ENCODE measurements at regions not wholly inside any gene's neighbourhood (a gene's known extent, or its start where the extent isn't known, plus 50 kb on each side); places are given as distances from the start of the nearest gene placed in this dataset.

GRCh38 chr2:129681788-129682187 is 297.7 kb upstream of the RAB6C start:
- Histone ChIP-seq H3K9me2 (replicated peaks; ENCODE audit: insufficient read depth, low read length) (no peaks in the 10 kb centered on the region), H3K27ac (ENCODE audit: low read depth, low read length) (no peak overlapping the region), H3K79me2 (ENCODE audit: insufficient read depth, low read length) (no peaks in the 10 kb centered on the region), H3K27me3 (ENCODE audit: low read length) (0 out of 2 replicates have a peak, but pooled peaks cover 4% of the 10 kb centered on the region), H3K9me3 (ENCODE audit: insufficient read depth, low read length) (no peaks in the 10 kb centered on the region), H3K36me3 (ENCODE audit: low read length) (no peaks in the 10 kb centered on the region), H3K4me2 (ENCODE audit: low read depth, low read length, poor library complexity, severe bottlenecking) (no peak overlapping the region), H2AFZ (ENCODE audit: low read depth, low read length, severe bottlenecking) (no peak overlapping the region), H3K9ac (ENCODE audit: low read length) (no peak overlapping the region), H4K20me1 (ENCODE audit: low read depth, low read length) (no peaks in the 10 kb centered on the region), H3F3A (ENCODE audit: insufficient read depth) (no peaks in the 10 kb centered on the region), H3K4me3 (ENCODE audit: insufficient read depth, low read length, poor library complexity, severe bottlenecking) (no peak overlapping the region)
- TF ChIP-seq CTCF (IDR thresholded peaks at IDR 0.05; ENCODE audit: insufficient read depth, low read length, poor library complexity, severe bottlenecking) (no peak), EZH2phosphoT487 (conservative IDR thresholded peaks at IDR 0.05; ENCODE audit: low read length) (no peak)

GRCh38 chr2:129689653-129690448 is 289.6 kb upstream of the RAB6C start:
- no peaks in the 10 kb centered on the region for H3F3A ChIP-seq (ENCODE audit: insufficient read depth)
- no peaks in the 10 kb centered on the region for H3K27me3 ChIP-seq (ENCODE audit: low read length)
- no peak overlapping the region for H3K27ac ChIP-seq (ENCODE audit: low read depth, low read length)
- no peaks in the 10 kb centered on the region for H3K9me3 ChIP-seq (ENCODE audit: insufficient read depth, low read length)
- TF ChIP-seq CTCF (IDR thresholded peaks at IDR 0.05; ENCODE audit: insufficient read depth, low read length, poor library complexity, severe bottlenecking) (no peak), EZH2phosphoT487 (conservative IDR thresholded peaks at IDR 0.05; ENCODE audit: low read length) (no peak)
- H3K79me2 ChIP-seq (ENCODE audit: insufficient read depth, low read length), result no peaks in the 10 kb centered on the region
- H4K20me1 ChIP-seq (ENCODE audit: low read depth, low read length), result no peaks in the 10 kb centered on the region
- no peaks in the 10 kb centered on the region for H3K9me2 ChIP-seq (replicated peaks; ENCODE audit: insufficient read depth, low read length)
- no peak overlapping the region for H3K9ac ChIP-seq (ENCODE audit: low read length)
- no peak overlapping the region for H2AFZ ChIP-seq (ENCODE audit: low read depth, low read length, severe bottlenecking)
- no peak overlapping the region for H3K4me2 ChIP-seq (ENCODE audit: low read depth, low read length, poor library complexity, severe bottlenecking)
- H3K4me3 ChIP-seq (ENCODE audit: insufficient read depth, low read length, poor library complexity, severe bottlenecking), result no peak overlapping the region
- H3K36me3 ChIP-seq (ENCODE audit: low read length), result no peaks in the 10 kb centered on the region

- Histone ChIP-seq H4K20me1 (ENCODE audit: low read depth, low read length) (no peaks in the 10 kb centered on the region), H3K9me3 (ENCODE audit: insufficient read depth, low read length) (no peaks in the 10 kb centered on the region), H3K4me3 (ENCODE audit: insufficient read depth, low read length, poor library complexity, severe bottlenecking) (no peak overlapping the region), H3K27ac (ENCODE audit: low read depth, low read length) (no peak overlapping the region), H3F3A (ENCODE audit: insufficient read depth) (no peaks in the 10 kb centered on the region), H3K9me2 (replicated peaks; ENCODE audit: insufficient read depth, low read length) (no peaks in the 10 kb centered on the region), H3K79me2 (ENCODE audit: insufficient read depth, low read length) (no peaks in the 10 kb centered on the region), H3K36me3 (ENCODE audit: low read length) (no peaks in the 10 kb centered on the region), H3K9ac (ENCODE audit: low read length) (no peak overlapping the region), H3K27me3 (ENCODE audit: low read length) (no peaks in the 10 kb centered on the region), H2AFZ (ENCODE audit: low read depth, low read length, severe bottlenecking) (no peak overlapping the region), H3K4me2 (ENCODE audit: low read depth, low read length, poor library complexity, severe bottlenecking) (no peak overlapping the region)
- TF ChIP-seq CTCF (IDR thresholded peaks at IDR 0.05; ENCODE audit: insufficient read depth, low read length, poor library complexity, severe bottlenecking) (no peak), EZH2phosphoT487 (conservative IDR thresholded peaks at IDR 0.05; ENCODE audit: low read length) (no peak)
Observed at GRCh38 chr2:129695496-129695895, 284.0 kb upstream of the RAB6C start.
